SK-N-SH treated with all-trans-retinoic acid at 6 μM for 48 hours (cell line): ENCODE measurements at regions not wholly inside any gene's neighbourhood (a gene's known extent, or its start where the extent isn't known, plus 50 kb on each side); places are given as distances from the start of the nearest gene placed in this dataset.

Experiments used
- ATAC-seq: fragments of 200-7000 bp; cut with Tn5 transposase; 3 replicates; pipeline ENCODE4 v1.9.1; 2020; ENCODE audit warnings: mild to moderate bottlenecking, moderate library complexity
- ARNTL ChIP-seq: fragments of 450-650 bp; formaldehyde crosslinking; IDR thresholded peaks from 2 replicates; pipeline ENCODE4 v1.5.0; 2020; ENCODE audit warnings: low read depth, mild to moderate bottlenecking, moderate library complexity, borderline replicate concordance
- BACH2 ChIP-seq: fragments of 250-450 bp; sonication (Bioruptor Pico); IDR thresholded peaks from 2 replicates; pipeline ENCODE4 v1.9.0; 2021; ENCODE audit warnings: mild to moderate bottlenecking, borderline replicate concordance
- CREB5 ChIP-seq: fragments of 250-450 bp; sonication (Bioruptor Pico); IDR thresholded peaks from 2 replicates; pipeline ENCODE4 v1.5.1; 2020; ENCODE audit warnings: low read depth, mild to moderate bottlenecking, moderate library complexity
- PPARA ChIP-seq: fragments of 250-450 bp; sonication (Bioruptor Pico); IDR thresholded peaks from 2 replicates; pipeline ENCODE4 v1.5.0; 2020; ENCODE audit warnings: mild to moderate bottlenecking, borderline replicate concordance
- RARB ChIP-seq: fragments of 250-450 bp; sonication (Bioruptor Pico); IDR thresholded peaks from 2 replicates; pipeline ENCODE4 v1.8.0; 2021; ENCODE audit warnings: mild to moderate bottlenecking, moderate library complexity
- SNAI2 ChIP-seq: fragments of 250-450 bp; sonication (Bioruptor Pico); IDR thresholded peaks from 2 replicates; pipeline ENCODE4 v1.5.0; 2020; ENCODE audit warnings: mild to moderate bottlenecking, moderate library complexity
- TCF4 ChIP-seq: fragments of 250-450 bp; sonication (Bioruptor Pico); IDR thresholded peaks from 2 replicates; pipeline ENCODE4 v1.8.0; 2021; ENCODE audit warnings: mild to moderate bottlenecking, moderate library complexity, borderline replicate concordance
- TOX ChIP-seq: fragments of 250-450 bp; sonication (Bioruptor Pico); IDR thresholded peaks from 2 replicates; pipeline ENCODE4 v1.8.0; 2021; ENCODE audit warnings: mild to moderate bottlenecking, moderate library complexity, borderline replicate concordance
- ZC3H10 ChIP-seq: fragments of 250-450 bp; sonication (Bioruptor Pico); IDR thresholded peaks from 2 replicates; pipeline ENCODE4 v1.5.1; 2021; ENCODE audit warnings: mild to moderate bottlenecking, moderate library complexity
- ZFP3 ChIP-seq: fragments of 250-450 bp; sonication (Bioruptor Pico); IDR thresholded peaks from 2 replicates; pipeline ENCODE4 v1.5.0; 2020; ENCODE audit warnings: mild to moderate bottlenecking, moderate library complexity
- ZNF565 ChIP-seq: fragments of 450-650 bp; formaldehyde crosslinking; conservative IDR thresholded peaks from 2 replicates; pipeline ENCODE4 v1.5.0; 2020; ENCODE audit warnings: low read depth, mild to moderate bottlenecking, moderate library complexity
- ZNF70 ChIP-seq: fragments of 450-650 bp; formaldehyde crosslinking; IDR thresholded peaks from 2 replicates; pipeline ENCODE4 v1.5.0; 2020; ENCODE audit warnings: mild to moderate bottlenecking, moderate library complexity
- ZNF8 ChIP-seq: fragments of 450-650 bp; formaldehyde crosslinking; IDR thresholded peaks from 2 replicates; pipeline ENCODE4 v1.5.0; 2020; ENCODE audit warnings: mild to moderate bottlenecking, moderate library complexity
- TF ChIP-seq, protein P1 (sequence below): fragments of 250-450 bp; sonication (Bioruptor Pico); IDR thresholded peaks from 2 replicates; pipeline ENCODE4 v1.5.1; 2021; ENCODE audit warnings: mild to moderate bottlenecking, moderate library complexity
- TF ChIP-seq, protein P2 (sequence below): fragments of 250-450 bp; sonication (Bioruptor Pico); IDR thresholded peaks from 2 replicates; pipeline ENCODE4 v1.8.0; 2021; ENCODE audit warnings: low read depth, mild to moderate bottlenecking, moderate library complexity, borderline replicate concordance
- TF ChIP-seq, protein P3 (sequence below): fragments of 250-450 bp; sonication (Bioruptor Pico); IDR thresholded peaks from 2 replicates; pipeline ENCODE4 v1.5.0; 2020; ENCODE audit warnings: mild to moderate bottlenecking, moderate library complexity

DNA sequence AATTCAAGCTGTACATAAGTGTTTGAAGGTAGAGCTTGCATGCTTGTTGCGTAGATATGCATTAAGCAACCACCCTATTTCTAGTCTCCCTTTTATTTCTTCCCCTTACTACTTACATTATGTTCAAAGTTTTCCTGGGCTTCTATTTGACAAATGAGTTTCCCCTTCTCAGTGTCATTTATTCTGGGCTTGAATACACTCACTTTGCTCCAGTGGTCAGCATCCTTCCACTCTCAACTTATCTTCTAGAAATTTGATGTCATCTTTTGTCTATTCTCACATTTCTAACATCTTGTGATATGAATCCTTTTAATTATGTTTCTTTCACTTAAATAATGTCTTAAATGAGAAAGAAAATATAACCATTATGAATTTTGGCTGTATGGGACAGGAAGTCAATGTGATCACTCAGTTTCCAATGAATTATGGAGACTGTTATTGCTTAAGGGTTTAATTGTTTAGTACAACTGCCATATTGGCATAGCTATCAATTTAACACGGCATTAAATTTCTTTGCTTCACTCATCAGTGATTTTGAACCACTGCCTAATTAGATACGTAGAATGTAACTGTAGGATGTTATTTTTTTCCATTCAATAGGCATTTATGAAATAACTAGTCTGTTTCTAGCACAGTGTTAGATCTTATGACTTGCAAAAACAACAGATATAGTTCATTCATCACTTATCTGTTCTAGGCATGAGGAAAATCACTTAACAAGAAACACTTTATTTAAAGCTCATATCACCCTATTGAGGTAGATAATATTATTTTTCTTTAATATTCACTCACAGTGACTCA, 105.5 kb upstream of the CDH12 start (continued):
- no peak for TF ChIP-seq SNAI2 (CRISPR knock-in tag)

DNA sequence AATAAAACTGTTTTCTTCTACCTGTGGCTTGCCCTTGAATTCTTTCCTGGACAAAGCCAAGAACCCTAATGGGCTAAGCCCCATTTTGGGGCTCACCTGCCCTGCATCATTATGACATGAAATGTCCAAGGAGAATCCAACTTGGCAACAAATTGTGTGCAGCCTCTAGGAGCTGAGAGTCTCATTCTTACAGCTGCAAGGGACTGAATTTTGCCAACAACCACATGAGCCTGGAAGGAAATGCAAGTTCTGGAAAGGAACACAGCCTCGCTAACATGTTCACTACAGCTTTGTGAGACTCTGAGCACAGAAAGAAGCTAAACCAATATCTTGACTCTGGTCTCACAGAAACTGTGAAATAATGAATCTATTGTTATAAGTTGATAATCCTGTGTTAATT, 94.8 kb upstream of the CDH12 start:
- ATAC-seq: no peak
- TF ChIP-seq, protein P1, sequence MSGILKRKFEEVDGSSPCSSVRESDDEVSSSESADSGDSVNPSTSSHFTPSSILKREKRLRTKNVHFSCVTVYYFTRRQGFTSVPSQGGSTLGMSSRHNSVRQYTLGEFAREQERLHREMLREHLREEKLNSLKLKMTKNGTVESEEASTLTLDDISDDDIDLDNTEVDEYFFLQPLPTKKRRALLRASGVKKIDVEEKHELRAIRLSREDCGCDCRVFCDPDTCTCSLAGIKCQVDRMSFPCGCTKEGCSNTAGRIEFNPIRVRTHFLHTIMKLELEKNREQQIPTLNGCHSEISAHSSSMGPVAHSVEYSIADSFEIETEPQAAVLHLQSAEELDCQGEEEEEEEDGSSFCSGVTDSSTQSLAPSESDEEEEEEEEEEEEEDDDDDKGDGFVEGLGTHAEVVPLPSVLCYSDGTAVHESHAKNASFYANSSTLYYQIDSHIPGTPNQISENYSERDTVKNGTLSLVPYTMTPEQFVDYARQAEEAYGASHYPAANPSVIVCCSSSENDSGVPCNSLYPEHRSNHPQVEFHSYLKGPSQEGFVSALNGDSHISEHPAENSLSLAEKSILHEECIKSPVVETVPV (CRISPR knock-in tag): no peak
- TF ChIP-seq ZNF565 (no peak), BACH2 (CRISPR knock-in tag) (no peak), TOX (CRISPR knock-in tag) (no peak), TCF4 (CRISPR knock-in tag) (no peak), PPARA (CRISPR knock-in tag) (no peak), RARB (CRISPR knock-in tag) (no peak), ZNF8 (CRISPR knock-in tag) (no peak), ARNTL (CRISPR knock-in tag) (no peak), ZFP3 (CRISPR knock-in tag) (no peak), ZNF70 (CRISPR knock-in tag) (no peak)
- TF ChIP-seq, protein P2, sequence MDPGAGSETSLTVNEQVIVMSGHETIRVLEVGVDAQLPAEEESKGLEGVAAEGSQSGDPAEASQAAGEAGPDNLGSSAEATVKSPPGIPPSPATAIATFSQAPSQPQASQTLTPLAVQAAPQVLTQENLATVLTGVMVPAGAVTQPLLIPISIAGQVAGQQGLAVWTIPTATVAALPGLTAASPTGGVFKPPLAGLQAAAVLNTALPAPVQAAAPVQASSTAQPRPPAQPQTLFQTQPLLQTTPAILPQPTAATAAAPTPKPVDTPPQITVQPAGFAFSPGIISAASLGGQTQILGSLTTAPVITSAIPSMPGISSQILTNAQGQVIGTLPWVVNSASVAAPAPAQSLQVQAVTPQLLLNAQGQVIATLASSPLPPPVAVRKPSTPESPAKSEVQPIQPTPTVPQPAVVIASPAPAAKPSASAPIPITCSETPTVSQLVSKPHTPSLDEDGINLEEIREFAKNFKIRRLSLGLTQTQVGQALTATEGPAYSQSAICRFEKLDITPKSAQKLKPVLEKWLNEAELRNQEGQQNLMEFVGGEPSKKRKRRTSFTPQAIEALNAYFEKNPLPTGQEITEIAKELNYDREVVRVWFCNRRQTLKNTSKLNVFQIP (CRISPR knock-in tag): no peak

DNA sequence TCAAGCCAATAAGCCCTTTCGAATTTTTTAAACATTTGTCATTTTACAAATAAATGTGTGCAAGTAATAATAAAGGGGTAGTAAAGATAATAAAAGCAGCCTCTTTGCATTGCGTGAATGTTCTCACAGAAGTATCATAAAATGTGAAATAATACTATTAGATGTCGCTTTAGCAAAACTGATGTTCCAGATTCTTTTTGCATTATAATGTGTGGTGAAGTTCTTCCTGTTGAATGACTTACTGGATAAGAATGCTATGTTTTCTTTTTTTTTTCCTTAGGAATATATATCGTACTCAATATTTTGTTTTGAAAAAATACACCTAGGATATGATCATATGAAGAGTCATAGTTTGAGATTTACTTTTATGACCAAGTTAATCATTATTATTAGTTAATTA, 85.2 kb upstream of the CDH12 start:
- ATAC-seq: no peak

More for the DNA sequence above, 85.2 kb upstream of the CDH12 start:
- TF ChIP-seq, protein P3, sequence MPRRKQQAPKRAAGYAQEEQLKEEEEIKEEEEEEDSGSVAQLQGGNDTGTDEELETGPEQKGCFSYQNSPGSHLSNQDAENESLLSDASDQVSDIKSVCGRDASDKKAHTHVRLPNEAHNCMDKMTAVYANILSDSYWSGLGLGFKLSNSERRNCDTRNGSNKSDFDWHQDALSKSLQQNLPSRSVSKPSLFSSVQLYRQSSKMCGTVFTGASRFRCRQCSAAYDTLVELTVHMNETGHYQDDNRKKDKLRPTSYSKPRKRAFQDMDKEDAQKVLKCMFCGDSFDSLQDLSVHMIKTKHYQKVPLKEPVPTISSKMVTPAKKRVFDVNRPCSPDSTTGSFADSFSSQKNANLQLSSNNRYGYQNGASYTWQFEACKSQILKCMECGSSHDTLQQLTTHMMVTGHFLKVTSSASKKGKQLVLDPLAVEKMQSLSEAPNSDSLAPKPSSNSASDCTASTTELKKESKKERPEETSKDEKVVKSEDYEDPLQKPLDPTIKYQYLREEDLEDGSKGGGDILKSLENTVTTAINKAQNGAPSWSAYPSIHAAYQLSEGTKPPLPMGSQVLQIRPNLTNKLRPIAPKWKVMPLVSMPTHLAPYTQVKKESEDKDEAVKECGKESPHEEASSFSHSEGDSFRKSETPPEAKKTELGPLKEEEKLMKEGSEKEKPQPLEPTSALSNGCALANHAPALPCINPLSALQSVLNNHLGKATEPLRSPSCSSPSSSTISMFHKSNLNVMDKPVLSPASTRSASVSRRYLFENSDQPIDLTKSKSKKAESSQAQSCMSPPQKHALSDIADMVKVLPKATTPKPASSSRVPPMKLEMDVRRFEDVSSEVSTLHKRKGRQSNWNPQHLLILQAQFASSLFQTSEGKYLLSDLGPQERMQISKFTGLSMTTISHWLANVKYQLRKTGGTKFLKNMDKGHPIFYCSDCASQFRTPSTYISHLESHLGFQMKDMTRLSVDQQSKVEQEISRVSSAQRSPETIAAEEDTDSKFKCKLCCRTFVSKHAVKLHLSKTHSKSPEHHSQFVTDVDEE (CRISPR knock-in tag): no peak
- TF ChIP-seq, protein P2 (CRISPR knock-in tag): no peak
- no peak for TF ChIP-seq TCF4 (CRISPR knock-in tag)
- no peak for TF ChIP-seq ARNTL (CRISPR knock-in tag)
- no peak for TF ChIP-seq ZC3H10 (CRISPR knock-in tag)
- no peak for TF ChIP-seq CREB5 (CRISPR knock-in tag)
- TF ChIP-seq TOX (CRISPR knock-in tag): no peak
- no peak for TF ChIP-seq ZNF565
- no peak for TF ChIP-seq ZFP3 (CRISPR knock-in tag)
